OCI-LY7 (cell line): ENCODE measurements at regions not wholly inside any gene's neighbourhood (a gene's known extent, or its start where the extent isn't known, plus 50 kb on each side); places are given as distances from the start of the nearest gene placed in this dataset. TPM values are rescaled to one million over a fixed set of nuclear protein-coding genes. Genes with fewer than 3 reads are reported as not detected.

ENCODE experiments used
- BruUV-seq: library from RNA; stranded (reverse); fragments of 400-500 nt; replicated peaks from 2 replicates; lab custom pipeline; 2021; lab: Mats Ljungman, UMichigan
- CTCF ChIA-PET: fragments of 300-600 bp; sonication (Branson Sonifier 250); formaldehyde crosslinking; loops from one replicate; lab custom pipeline; 2022; ENCODE audit warnings: antibody characterized with exemption; ENCODE audit not compliant: unreplicated experiment; lab: Charles Lee
- POLR2A ChIA-PET: fragments of 300-600 bp; sonication (Branson Sonifier 250); formaldehyde crosslinking; loops from one replicate; lab custom pipeline; 2022; ENCODE audit warnings: antibody characterized with exemption; lab: Charles Lee
- DNase-seq: peaks from one replicate; pipeline ENCODE4 v3.0.0-alpha.2; 2015; ENCODE audit warnings: low spot score
- H2AFZ ChIP-seq: fragments of 200-600 bp; sonication (generic), shearing (Covaris generic); 2 replicates; pipeline ENCODE4 v1.6.1; 2014; ENCODE audit warnings: mild to moderate bottlenecking, antibody characterized with exemption, low read length, moderate library complexity
- H3K27ac ChIP-seq: fragments of 200-600 bp; sonication (generic); 2 replicates; pipeline ENCODE4 v1.5.1; 2014; ENCODE audit warnings: mixed run types, low read depth, mild to moderate bottlenecking, moderate library complexity, low read length, inconsistent platforms; ENCODE audit not compliant: poor library complexity, severe bottlenecking
- H3K36me3 ChIP-seq: fragments of 200-600 bp; sonication (generic); 2 replicates; pipeline ENCODE4 v1.6.1; 2014; ENCODE audit warnings: mild to moderate bottlenecking, antibody characterized with exemption, low read length, moderate library complexity, mixed read lengths; ENCODE audit not compliant: insufficient read depth
- H3K4me1 ChIP-seq: fragments of 200-600 bp; sonication (generic); 2 replicates; pipeline ENCODE4 v1.5.1; 2014; ENCODE audit warnings: mild to moderate bottlenecking, low read length; ENCODE audit not compliant: insufficient read depth, poor library complexity, severe bottlenecking
- H3K4me2 ChIP-seq: fragments of 200-600 bp; sonication (generic); 2 replicates; pipeline ENCODE4 v1.6.1; 2014; ENCODE audit warnings: mild to moderate bottlenecking, low read length
- H3K4me3 ChIP-seq: fragments of 200-600 bp; sonication (generic); 2 replicates; pipeline ENCODE4 v1.5.1; 2014; ENCODE audit warnings: mild to moderate bottlenecking, low read depth, low read length; ENCODE audit not compliant: poor library complexity, severe bottlenecking
- H3K79me2 ChIP-seq: fragments of 200-600 bp; sonication (generic); 2 replicates; pipeline ENCODE4 v1.6.1; 2016; ENCODE audit warnings: low read depth, mild to moderate bottlenecking, low read length, moderate library complexity, mixed read lengths; ENCODE audit not compliant: insufficient read depth
- H3K9me2 ChIP-seq: fragments of 200-600 bp; sonication (generic); 2 replicates; pipeline ENCODE4 v1.6.1; 2016; ENCODE audit warnings: mild to moderate bottlenecking, low read length, mixed read lengths; ENCODE audit not compliant: insufficient read depth
- H3K9me3 ChIP-seq: fragments of 200-600 bp; sonication (generic); 2 replicates; pipeline ENCODE4 v1.6.1; 2014; ENCODE audit warnings: mild to moderate bottlenecking, mixed run types, low read length, mixed read lengths
- H4K20me1 ChIP-seq: fragments of 200-600 bp; sonication (generic); 2 replicates; pipeline ENCODE4 v1.6.1; 2014; ENCODE audit warnings: mild to moderate bottlenecking, antibody characterized with exemption, low read length, moderate library complexity, mixed read lengths; ENCODE audit not compliant: insufficient read depth
- EZH2phosphoT487 ChIP-seq: fragments of 200-600 bp; sonication (generic); IDR thresholded peaks from 2 replicates; pipeline ENCODE4 v1.6.1; 2018; ENCODE audit warnings: low read depth, borderline replicate concordance, mild to moderate bottlenecking, mixed run types, antibody characterized with exemption, low read length, moderate library complexity, mixed read lengths
- intact Hi-C: fragments of 100-400 bp; cut with micrococcal nuclease; formaldehyde crosslinking; loops from one replicate; pipeline ENCODE4 v1.10.0; 2022; ENCODE audit not compliant: unreplicated experiment
- microRNA-seq: library from miRNA; unstranded; fragments of <30 nt; microRNA quantifications from one replicate; pipeline ENCODE4 v1.2.0, GENCODE V29; 2022; ENCODE audit warnings: borderline replicate concordance
- small RNA-seq: library from RNA; depleted of rRNA; stranded (forward); fragments of <200 nt; gene quantifications from one replicate; pipeline ENCODE3, GENCODE V24; 2014
- TF ChIP-seq, protein P1 (sequence below): fragments of 200-600 bp; sonication (generic); conservative IDR thresholded peaks from 2 replicates; pipeline ENCODE4 v1.5.1; 2014; ENCODE audit warnings: mild to moderate bottlenecking, antibody characterized with exemption, low read length, moderate library complexity, mixed read lengths

DNA sequence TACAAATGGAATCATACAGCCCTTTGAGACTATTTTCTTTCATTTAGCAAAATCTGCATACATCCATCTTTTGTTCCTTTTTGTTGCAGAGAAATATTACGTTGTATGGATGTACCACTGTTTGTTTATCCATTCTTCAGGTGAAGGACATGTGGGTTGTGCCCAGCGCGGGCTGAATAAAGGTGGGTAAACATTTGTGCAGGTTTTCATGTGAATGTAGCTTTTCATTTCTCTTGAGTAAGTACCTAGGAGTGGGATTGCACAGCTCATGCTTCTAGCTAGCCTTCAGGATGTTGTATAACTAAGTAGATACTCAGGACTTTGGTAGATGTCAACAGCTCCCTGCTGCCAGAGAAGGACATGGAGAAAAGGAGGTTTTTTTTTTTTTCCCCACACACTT is 50.6 kb upstream of the SPRED2 start:
- no peak overlapping the region for H3K27ac ChIP-seq
- H3K9me3 ChIP-seq: no peaks in the 10 kb centered on the region
- H3K4me3 ChIP-seq: no peak overlapping the region
- no peaks in the 10 kb centered on the region for H3K9me2 ChIP-seq
- no peaks in the 10 kb centered on the region for H3K36me3 ChIP-seq
- no peak overlapping the region for H3K4me2 ChIP-seq
- TF ChIP-seq EZH2phosphoT487: no peak
- TF ChIP-seq, protein P1, sequence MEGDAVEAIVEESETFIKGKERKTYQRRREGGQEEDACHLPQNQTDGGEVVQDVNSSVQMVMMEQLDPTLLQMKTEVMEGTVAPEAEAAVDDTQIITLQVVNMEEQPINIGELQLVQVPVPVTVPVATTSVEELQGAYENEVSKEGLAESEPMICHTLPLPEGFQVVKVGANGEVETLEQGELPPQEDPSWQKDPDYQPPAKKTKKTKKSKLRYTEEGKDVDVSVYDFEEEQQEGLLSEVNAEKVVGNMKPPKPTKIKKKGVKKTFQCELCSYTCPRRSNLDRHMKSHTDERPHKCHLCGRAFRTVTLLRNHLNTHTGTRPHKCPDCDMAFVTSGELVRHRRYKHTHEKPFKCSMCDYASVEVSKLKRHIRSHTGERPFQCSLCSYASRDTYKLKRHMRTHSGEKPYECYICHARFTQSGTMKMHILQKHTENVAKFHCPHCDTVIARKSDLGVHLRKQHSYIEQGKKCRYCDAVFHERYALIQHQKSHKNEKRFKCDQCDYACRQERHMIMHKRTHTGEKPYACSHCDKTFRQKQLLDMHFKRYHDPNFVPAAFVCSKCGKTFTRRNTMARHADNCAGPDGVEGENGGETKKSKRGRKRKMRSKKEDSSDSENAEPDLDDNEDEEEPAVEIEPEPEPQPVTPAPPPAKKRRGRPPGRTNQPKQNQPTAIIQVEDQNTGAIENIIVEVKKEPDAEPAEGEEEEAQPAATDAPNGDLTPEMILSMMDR: no peak
- DNase-seq: no peak
- no peaks in the 10 kb centered on the region for H3K79me2 ChIP-seq
- POLR2A ChIA-PET: interaction anchor here (0.7 to 1.3 kb wide), 5 partner anchors 20 to 1094 kb away, joined by 4 to 5 read pairs (median 4); no protein-coding TSS in a partner anchor
- no peaks in the 10 kb centered on the region for H3K4me1 ChIP-seq
- BruUV-seq: no TSS peak
- H4K20me1 ChIP-seq: no peaks in the 10 kb centered on the region
- CTCF ChIA-PET: no interaction called here
- H2AFZ ChIP-seq: no peak overlapping the region
- intact Hi-C loops: no loop called here

Small RNA genes lying in the stretch of these regions (microRNA-seq; reads per million reads assigned to microRNA genes)
- not detected for gene MIR4778

Small RNA genes lying in the stretch of these regions (small RNA-seq; reads per million reads assigned to genes)
- not detected for gene MIR4778
- not detected for gene RN7SL635P
- not detected for gene VTRNA2-2P
